CD4-positive, alpha-beta memory T cell (primary cell): ENCODE measurements at regions not wholly inside any gene's neighbourhood (a gene's known extent, or its start where the extent isn't known, plus 50 kb on each side); places are given as distances from the start of the nearest gene placed in this dataset.

Source experiments
- CTCF ChIA-PET: fragments of 350-600 bp; sonication (Branson Sonifier 250); formaldehyde crosslinking; loops from one replicate; lab custom pipeline; 2021; ENCODE audit warnings: inconsistent platforms; ENCODE audit not compliant: partially characterized antibody; lab: Charles Lee
- POLR2A ChIA-PET: fragments of 350-600 bp; sonication (Branson Sonifier 250); formaldehyde crosslinking; loops from one replicate; lab custom pipeline; 2021; ENCODE audit not compliant: partially characterized antibody; lab: Charles Lee
- DNase-seq, 5 donors: peaks; one replicate each; pipeline versions ENCODE4 v3.0.0 to v3.0.0-alpha.2; 2020 to 2022; ENCODE audit warnings: mixed read lengths in 1 of 5
- H3K27ac ChIP-seq: one replicate; pipeline ENCODE4 v1.7.0; 2013; ENCODE audit warnings: low read depth, low read length
- H3K27me3 ChIP-seq: 2 replicates; pipeline ENCODE4 v1.7.0; 2013; ENCODE audit warnings: mild to moderate bottlenecking, low read length, moderate library complexity; ENCODE audit not compliant: insufficient read depth
- H3K36me3 ChIP-seq: 2 replicates; pipeline ENCODE4 v1.7.0; 2013; ENCODE audit warnings: mild to moderate bottlenecking, low read length, moderate library complexity; ENCODE audit not compliant: insufficient read depth
- H3K4me1 ChIP-seq: 2 replicates; pipeline ENCODE4 v1.7.0; 2013; ENCODE audit warnings: mild to moderate bottlenecking, low read length, moderate library complexity; ENCODE audit not compliant: insufficient read depth
- H3K4me3 ChIP-seq, 2 donors: one replicate each; pipeline ENCODE4 v1.7.0; 2013; ENCODE audit warnings: low read length in 2 of 2, mild to moderate bottlenecking in 1 of 2
- H3K9me3 ChIP-seq, 2 donors: one replicate each; pipeline ENCODE4 v1.7.0; 2013; ENCODE audit warnings: low read length in 2 of 2, control low read depth in 1 of 2; ENCODE audit not compliant: control insufficient read depth in 1 of 2
- H3K27ac Mint-ChIP-seq, 7 donors: one replicate each; pipeline ENCODE4 v1.8.0; 2020 to 2021; ENCODE audit warnings: mixed read lengths in 7 of 7, mild to moderate bottlenecking in 6 of 7, inconsistent platforms in 3 of 7, moderate library complexity in 3 of 7
- H3K27me3 Mint-ChIP-seq, 2 donors: one replicate each; pipeline ENCODE4 v1.8.0; 2020 to 2021; ENCODE audit warnings: mixed read lengths in 2 of 2
- H3K36me3 Mint-ChIP-seq, 2 donors: one replicate each; pipeline ENCODE4 v1.8.0; 2020 to 2021; ENCODE audit warnings: mixed read lengths in 2 of 2, inconsistent platforms in 1 of 2, mild to moderate bottlenecking in 1 of 2
- H3K4me1 Mint-ChIP-seq, 4 donors: one replicate each; pipeline ENCODE4 v1.8.0; 2020 to 2021; ENCODE audit warnings: mixed read lengths in 4 of 4, mild to moderate bottlenecking in 1 of 4
- H3K4me3 Mint-ChIP-seq, 8 donors: one replicate each; pipeline ENCODE4 v1.8.0; 2020 to 2021; ENCODE audit warnings: mixed read lengths in 8 of 8, mild to moderate bottlenecking in 7 of 8, moderate library complexity in 6 of 8, inconsistent platforms in 3 of 8
- H3K9me3 Mint-ChIP-seq, 8 donors: one replicate each; pipeline ENCODE4 v1.8.0; 2020 to 2021; ENCODE audit warnings: mixed read lengths in 8 of 8, mild to moderate bottlenecking in 5 of 8, inconsistent platforms in 3 of 8, moderate library complexity in 1 of 8
- intact Hi-C: fragments of 100-400 bp; cut with micrococcal nuclease; formaldehyde crosslinking; loops from one replicate; pipeline ENCODE4 v1.15.1; 2023

GRCh38 chr10:78921895-78922294 is 146.9 kb upstream of the ZMIZ1 start:
- Mint-ChIP-seq H3K9me3 (no peaks in the 10 kb centered on the region), H3K4me3 (no peak overlapping the region), H3K27ac (no peak overlapping the region), H3K36me3 (no peaks in the 10 kb centered on the region), H3K27me3 (peaks cover 2 to 4% of the 10 kb centered on the region in 2 donors), H3K4me1 (no peaks in the 10 kb centered on the region)
- H3K27ac ChIP-seq: no peak overlapping the region
- ChIA-PET CTCF (no interaction called here), POLR2A (interaction anchor here (1.1 kb wide), 1 partner anchor 12 kb away, joined by 3 read pairs; no protein-coding TSS in a partner anchor)
- H3K9me3 ChIP-seq: no peaks in the 10 kb centered on the region
- H3K4me1 ChIP-seq: no peaks in the 10 kb centered on the region
- intact Hi-C loops: no loop called here
- H3K36me3 ChIP-seq: no peaks in the 10 kb centered on the region
- H3K27me3 ChIP-seq: no peaks in the 10 kb centered on the region
- H3K4me3 ChIP-seq: no peak overlapping the region
- DNase-seq: no peak

- Histone ChIP-seq H3K4me1 (no peaks in the 10 kb centered on the region), H3K9me3 (no peaks in the 10 kb centered on the region), H3K27ac (no peak overlapping the region), H3K36me3 (no peaks in the 10 kb centered on the region), H3K27me3 (no peaks in the 10 kb centered on the region), H3K4me3 (no peak overlapping the region)
- H3K27ac Mint-ChIP-seq: peak overlapping the region in 1 of 7 donors; percentile 31
- intact Hi-C loops: no loop called here
- ChIA-PET CTCF (interaction anchor here (1.5 kb wide), 1 partner anchor 272 kb away, joined by 4 read pairs; no protein-coding TSS in a partner anchor), POLR2A (no interaction called here)
- DNase-seq: no peak
- no peaks in the 10 kb centered on the region for H3K9me3 Mint-ChIP-seq
- H3K36me3 Mint-ChIP-seq: no peaks in the 10 kb centered on the region
- H3K4me3 Mint-ChIP-seq: no peak overlapping the region
- H3K27me3 Mint-ChIP-seq: peaks cover 4% of the 10 kb centered on the region in 2 donors
- no peaks in the 10 kb centered on the region for H3K4me1 Mint-ChIP-seq
Measured at GRCh38 chr10:78923647-78924318, 145.0 kb upstream of the ZMIZ1 start.

DNA sequence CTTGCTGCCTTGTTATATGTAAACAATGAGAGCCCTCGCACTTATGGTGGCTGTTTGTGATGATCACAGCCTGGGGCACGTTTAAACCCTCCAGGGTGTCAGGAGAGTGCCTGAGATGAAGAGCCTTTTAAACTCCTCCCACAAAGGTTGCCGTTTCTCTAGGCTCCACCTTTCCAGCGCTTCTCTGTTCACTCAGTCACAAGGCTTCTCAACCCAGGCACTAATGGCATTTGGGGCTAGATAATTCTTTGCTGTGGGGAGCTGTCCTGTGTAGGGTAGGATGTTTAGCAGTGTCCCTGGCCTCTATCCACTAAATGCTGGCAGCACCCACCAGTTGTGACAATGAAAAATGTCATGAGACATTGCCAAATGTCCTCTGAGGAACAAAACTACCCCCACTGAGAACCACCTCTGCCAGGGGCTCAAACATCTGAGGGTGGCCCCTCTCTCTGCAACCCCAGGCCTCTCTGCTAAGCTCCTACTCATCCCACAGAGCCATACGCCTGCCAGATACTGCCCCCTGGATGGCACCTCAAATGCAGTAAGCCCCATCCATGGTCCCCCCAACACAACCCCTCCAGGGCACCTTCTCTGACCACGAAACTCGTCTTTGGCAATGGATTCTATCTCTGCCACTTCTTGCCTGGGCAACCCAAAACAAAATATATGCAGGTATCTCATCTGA is 144.3 kb upstream of the ZMIZ1 start:
- H3K36me3 Mint-ChIP-seq: no peaks in the 10 kb centered on the region
- ChIA-PET POLR2A (no interaction called here), CTCF (interaction anchor here (1.5 kb wide), 1 partner anchor 271 kb away, joined by 4 read pairs; no protein-coding TSS in a partner anchor)
- Histone ChIP-seq H3K9me3 (no peaks in the 10 kb centered on the region), H3K27me3 (no peaks in the 10 kb centered on the region), H3K4me3 (no peak overlapping the region), H3K4me1 (no peaks in the 10 kb centered on the region), H3K36me3 (no peaks in the 10 kb centered on the region), H3K27ac (no peak overlapping the region)
- H3K4me3 Mint-ChIP-seq: no peak overlapping the region
- intact Hi-C loops: no loop called here
- no peaks in the 10 kb centered on the region for H3K4me1 Mint-ChIP-seq
- H3K27ac Mint-ChIP-seq: peak overlapping the region in 1 of 7 donors; percentile 54
- DNase-seq: no peak
- no peaks in the 10 kb centered on the region for H3K9me3 Mint-ChIP-seq
- peaks cover 4% of the 10 kb centered on the region in 2 donors for H3K27me3 Mint-ChIP-seq

DNA sequence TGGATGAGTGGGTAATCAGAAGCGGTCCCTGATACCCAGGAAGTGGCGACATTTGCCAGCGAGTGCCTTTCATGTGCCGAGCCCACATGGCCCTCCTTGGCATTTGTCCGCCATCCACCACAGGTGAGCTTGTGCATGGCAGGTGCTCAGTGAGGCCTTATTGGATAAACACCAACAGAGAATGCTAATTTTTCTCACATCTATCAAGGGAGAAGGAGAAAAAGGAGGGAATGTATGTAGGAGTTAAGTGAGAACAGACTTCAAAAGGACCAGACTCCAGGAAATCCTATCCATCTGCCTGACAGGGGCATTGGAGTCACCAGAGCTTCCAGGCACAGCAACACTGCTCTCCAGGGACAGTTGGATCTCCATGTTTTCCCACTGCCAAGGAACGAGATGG is 143.5 kb upstream of the ZMIZ1 start:
- H3K4me1 Mint-ChIP-seq: no peaks in the 10 kb centered on the region
- no peak overlapping the region for H3K4me3 Mint-ChIP-seq
- Histone ChIP-seq H3K4me1 (no peaks in the 10 kb centered on the region), H3K36me3 (no peaks in the 10 kb centered on the region), H3K27ac (no peak overlapping the region), H3K27me3 (no peaks in the 10 kb centered on the region), H3K9me3 (no peaks in the 10 kb centered on the region), H3K4me3 (no peak overlapping the region)
- H3K27ac Mint-ChIP-seq: no peak overlapping the region
- peaks cover 2 to 4% of the 10 kb centered on the region in 2 donors for H3K27me3 Mint-ChIP-seq
- CTCF ChIA-PET: no interaction called here
- H3K9me3 Mint-ChIP-seq: no peaks in the 10 kb centered on the region
- POLR2A ChIA-PET: no interaction called here
- DNase-seq: no peak
- no peaks in the 10 kb centered on the region for H3K36me3 Mint-ChIP-seq
- intact Hi-C loops: no loop called here

GRCh38 chr10:78925800-78926319 is 142.9 kb upstream of the ZMIZ1 start:
- Histone ChIP-seq H3K27ac (no peak overlapping the region), H3K27me3 (no peaks in the 10 kb centered on the region), H3K9me3 (no peaks in the 10 kb centered on the region), H3K4me1 (no peaks in the 10 kb centered on the region), H3K36me3 (no peaks in the 10 kb centered on the region), H3K4me3 (no peak overlapping the region)
- POLR2A ChIA-PET: no interaction called here
- peaks cover 2% of the 10 kb centered on the region in 2 donors for H3K27me3 Mint-ChIP-seq
- no peaks in the 10 kb centered on the region for H3K9me3 Mint-ChIP-seq
- no peak overlapping the region for H3K27ac Mint-ChIP-seq
- no peaks in the 10 kb centered on the region for H3K36me3 Mint-ChIP-seq
- no peak overlapping the region for H3K4me3 Mint-ChIP-seq
- intact Hi-C loops: no loop called here
- no peaks in the 10 kb centered on the region for H3K4me1 Mint-ChIP-seq
- no peak for DNase-seq
- CTCF ChIA-PET: no interaction called here

- ChIA-PET CTCF (no interaction called here), POLR2A (no interaction called here)
- no peak overlapping the region for H3K4me3 ChIP-seq
- H3K9me3 Mint-ChIP-seq: no peaks in the 10 kb centered on the region
- no peaks in the 10 kb centered on the region for H3K36me3 Mint-ChIP-seq
- no peaks in the 10 kb centered on the region for H3K27me3 ChIP-seq
- H3K27ac Mint-ChIP-seq: no peak overlapping the region
- no peak overlapping the region for H3K27ac ChIP-seq
- H3K9me3 ChIP-seq: no peaks in the 10 kb centered on the region
- no peaks in the 10 kb centered on the region for H3K36me3 ChIP-seq
- peaks cover 2% of the 10 kb centered on the region in 2 donors for H3K27me3 Mint-ChIP-seq
- no peak overlapping the region for H3K4me3 Mint-ChIP-seq
- H3K4me1 Mint-ChIP-seq: no peaks in the 10 kb centered on the region
- intact Hi-C loops: no loop called here
- no peak for DNase-seq
- H3K4me1 ChIP-seq: no peaks in the 10 kb centered on the region
Measured at GRCh38 chr10:78927257-78927995, 141.3 kb upstream of the ZMIZ1 start.

GRCh38 chr10:78928330-78928729 is 140.4 kb upstream of the ZMIZ1 start:
- Histone ChIP-seq H3K4me1 (no peaks in the 10 kb centered on the region), H3K4me3 (no peak overlapping the region), H3K36me3 (no peaks in the 10 kb centered on the region), H3K27me3 (no peaks in the 10 kb centered on the region), H3K27ac (no peak overlapping the region), H3K9me3 (no peaks in the 10 kb centered on the region)
- Mint-ChIP-seq H3K4me1 (no peaks in the 10 kb centered on the region), H3K27me3 (peaks cover 2% of the 10 kb centered on the region in 2 donors), H3K36me3 (no peaks in the 10 kb centered on the region), H3K4me3 (no peak overlapping the region), H3K9me3 (no peaks in the 10 kb centered on the region), H3K27ac (no peak overlapping the region)
- ChIA-PET CTCF (no interaction called here), POLR2A (interaction anchor here (0.8 kb wide), 1 partner anchor 21 kb away, joined by 3 read pairs; no protein-coding TSS in a partner anchor)
- intact Hi-C loops: no loop called here
- no peak for DNase-seq
